ENCODE measurements at regions not wholly inside any gene's neighbourhood (a gene's known extent, or its start where the extent isn't known, plus 50 kb on each side); places are given as distances from the start of the nearest gene placed in this dataset.

DNA sequence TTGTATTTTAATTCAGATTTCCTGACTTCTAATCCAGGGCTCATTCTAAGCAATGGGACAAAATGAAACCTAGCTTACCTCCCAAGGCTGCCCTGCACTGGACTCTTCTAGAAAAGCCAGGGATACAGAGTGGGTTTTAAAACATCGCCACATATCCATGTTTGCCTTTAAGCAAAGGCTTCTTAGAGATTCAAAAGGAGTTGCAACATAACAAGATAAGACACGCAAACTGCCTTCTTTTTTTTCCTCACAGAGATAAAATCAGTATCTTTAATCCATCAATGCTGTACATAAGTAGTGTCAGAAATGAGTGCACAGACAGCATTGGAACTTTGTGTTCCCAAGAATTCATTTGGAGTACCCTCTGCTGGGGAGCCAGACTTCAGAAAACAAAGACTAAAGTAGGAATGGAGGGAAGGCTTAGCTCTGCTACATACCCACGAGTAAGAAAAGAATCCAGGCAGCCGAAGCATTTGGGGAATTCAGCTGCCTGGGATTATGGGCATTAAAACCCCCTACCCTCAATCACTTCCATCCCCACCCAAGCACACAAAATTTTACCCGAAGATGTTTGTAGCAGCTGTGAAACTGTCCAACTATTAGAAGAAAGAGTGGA, 427.8 kb downstream of the ARL4A start:
- H3K27me3 ChIP-seq (ENCODE audit: insufficient read depth, low read length, poor library complexity), result no peaks in the 10 kb centered on the region
- no peaks in the 10 kb centered on the region for H3K4me1 ChIP-seq (ENCODE audit: insufficient read depth, low read length)
- H3K4me2 ChIP-seq (ENCODE audit: insufficient read depth, low read length), result no peak overlapping the region
- no peaks in the 10 kb centered on the region for H3K9me3 ChIP-seq (ENCODE audit: insufficient read depth, low read length, severe bottlenecking)
- no peak overlapping the region for H3K27ac ChIP-seq (ENCODE audit: low read length)
- H2AFZ ChIP-seq (ENCODE audit: low read depth, low read length), result no peak overlapping the region
- TF ChIP-seq, protein P1, sequence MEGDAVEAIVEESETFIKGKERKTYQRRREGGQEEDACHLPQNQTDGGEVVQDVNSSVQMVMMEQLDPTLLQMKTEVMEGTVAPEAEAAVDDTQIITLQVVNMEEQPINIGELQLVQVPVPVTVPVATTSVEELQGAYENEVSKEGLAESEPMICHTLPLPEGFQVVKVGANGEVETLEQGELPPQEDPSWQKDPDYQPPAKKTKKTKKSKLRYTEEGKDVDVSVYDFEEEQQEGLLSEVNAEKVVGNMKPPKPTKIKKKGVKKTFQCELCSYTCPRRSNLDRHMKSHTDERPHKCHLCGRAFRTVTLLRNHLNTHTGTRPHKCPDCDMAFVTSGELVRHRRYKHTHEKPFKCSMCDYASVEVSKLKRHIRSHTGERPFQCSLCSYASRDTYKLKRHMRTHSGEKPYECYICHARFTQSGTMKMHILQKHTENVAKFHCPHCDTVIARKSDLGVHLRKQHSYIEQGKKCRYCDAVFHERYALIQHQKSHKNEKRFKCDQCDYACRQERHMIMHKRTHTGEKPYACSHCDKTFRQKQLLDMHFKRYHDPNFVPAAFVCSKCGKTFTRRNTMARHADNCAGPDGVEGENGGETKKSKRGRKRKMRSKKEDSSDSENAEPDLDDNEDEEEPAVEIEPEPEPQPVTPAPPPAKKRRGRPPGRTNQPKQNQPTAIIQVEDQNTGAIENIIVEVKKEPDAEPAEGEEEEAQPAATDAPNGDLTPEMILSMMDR (IDR thresholded peaks at IDR 0.05; ENCODE audit: borderline replicate concordance, extremely low read depth, low read length, poor library complexity, severe bottlenecking), result no peak
- TF ChIP-seq EZH2 (IDR thresholded peaks at IDR 0.05; ENCODE audit: borderline replicate concordance, low read depth, low read length, severe bottlenecking), result no peak
- H3K9ac ChIP-seq (ENCODE audit: low read depth, low read length), result no peak overlapping the region
- H3K36me3 ChIP-seq (ENCODE audit: insufficient read depth, low read length), result no peaks in the 10 kb centered on the region
- no peaks in the 10 kb centered on the region for H3K79me2 ChIP-seq (ENCODE audit: insufficient read depth, low read length)
- ATAC-seq (ENCODE audit: insufficient read depth, low read depth) (no peak), DNase-seq (no peak)
- H3K4me3 ChIP-seq (ENCODE audit: low read depth in 1 of 2, low read length in 2 of 2), result no peak overlapping the region
- H4K20me1 ChIP-seq (ENCODE audit: insufficient read depth, low read length), result no peaks in the 10 kb centered on the region

DNA sequence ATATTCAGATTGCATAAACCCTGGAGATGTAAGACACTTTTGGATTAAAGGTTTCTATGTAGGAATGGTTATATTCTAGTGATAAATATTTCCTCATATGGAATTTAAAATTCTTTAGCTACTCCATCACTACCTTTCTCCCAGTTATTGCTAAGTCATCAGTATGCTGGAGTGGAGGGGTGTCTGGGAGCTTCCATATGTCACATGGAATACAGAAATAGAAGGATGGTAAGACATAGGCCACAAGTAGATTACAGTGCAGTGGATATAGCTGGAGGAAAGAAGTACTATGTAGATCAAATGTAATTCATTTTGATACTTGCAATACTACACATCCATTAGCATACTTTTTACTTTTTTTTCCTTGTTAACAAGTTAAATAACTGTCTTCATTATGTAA, 428.4 kb downstream of the ARL4A start:
- no peak overlapping the region for H2AFZ ChIP-seq (ENCODE audit: low read depth, low read length)
- H4K20me1 ChIP-seq (ENCODE audit: insufficient read depth, low read length), result no peaks in the 10 kb centered on the region
- no peak overlapping the region for H3K9ac ChIP-seq (ENCODE audit: low read depth, low read length)
- no peaks in the 10 kb centered on the region for H3K79me2 ChIP-seq (ENCODE audit: insufficient read depth, low read length)
- no peak overlapping the region for H3K27ac ChIP-seq (ENCODE audit: low read length)
- H3K27me3 ChIP-seq (ENCODE audit: insufficient read depth, low read length, poor library complexity), result no peaks in the 10 kb centered on the region
- no peak overlapping the region for H3K4me3 ChIP-seq (ENCODE audit: low read depth in 1 of 2, low read length in 2 of 2)
- no peaks in the 10 kb centered on the region for H3K4me1 ChIP-seq (ENCODE audit: insufficient read depth, low read length)
- no peaks in the 10 kb centered on the region for H3K9me3 ChIP-seq (ENCODE audit: insufficient read depth, low read length, severe bottlenecking)
- H3K4me2 ChIP-seq (ENCODE audit: insufficient read depth, low read length), result no peak overlapping the region
- H3K36me3 ChIP-seq (ENCODE audit: insufficient read depth, low read length), result no peaks in the 10 kb centered on the region
- DNase-seq (no peak), ATAC-seq (ENCODE audit: insufficient read depth, low read depth) (no peak)
- TF ChIP-seq, protein P1 (IDR thresholded peaks at IDR 0.05; ENCODE audit: borderline replicate concordance, extremely low read depth, low read length, poor library complexity, severe bottlenecking), result no peak
- no peak for TF ChIP-seq EZH2 (IDR thresholded peaks at IDR 0.05; ENCODE audit: borderline replicate concordance, low read depth, low read length, severe bottlenecking)

DNA sequence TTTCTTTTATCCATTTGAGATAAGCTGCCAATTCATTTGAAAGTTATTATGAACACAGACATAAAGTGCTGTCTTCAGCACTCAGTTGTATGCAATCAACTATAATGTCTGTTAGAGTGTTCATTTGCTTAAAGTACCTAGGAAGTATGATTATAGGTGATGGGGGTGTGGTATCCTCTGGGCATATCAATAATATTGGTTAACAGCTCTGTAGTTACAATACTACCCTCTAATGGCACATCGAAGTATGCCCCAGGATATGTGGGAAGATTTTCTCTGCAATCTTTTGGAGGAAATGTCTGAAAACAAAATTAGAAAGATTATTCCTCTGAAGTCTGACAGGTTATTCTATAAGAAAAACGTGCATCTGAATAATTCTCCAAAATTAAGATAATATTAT, 429.7 kb downstream of the ARL4A start:
- H3K36me3 ChIP-seq (ENCODE audit: insufficient read depth, low read length), result no peaks in the 10 kb centered on the region
- no peaks in the 10 kb centered on the region for H3K9me3 ChIP-seq (ENCODE audit: insufficient read depth, low read length, severe bottlenecking)
- TF ChIP-seq EZH2 (IDR thresholded peaks at IDR 0.05; ENCODE audit: borderline replicate concordance, low read depth, low read length, severe bottlenecking), result no peak
- TF ChIP-seq, protein P1 (IDR thresholded peaks at IDR 0.05; ENCODE audit: borderline replicate concordance, extremely low read depth, low read length, poor library complexity, severe bottlenecking), result no peak
- no peaks in the 10 kb centered on the region for H4K20me1 ChIP-seq (ENCODE audit: insufficient read depth, low read length)
- no peak overlapping the region for H3K9ac ChIP-seq (ENCODE audit: low read depth, low read length)
- H3K27me3 ChIP-seq (ENCODE audit: insufficient read depth, low read length, poor library complexity), result no peaks in the 10 kb centered on the region
- no peaks in the 10 kb centered on the region for H3K4me1 ChIP-seq (ENCODE audit: insufficient read depth, low read length)
- no peak overlapping the region for H3K4me2 ChIP-seq (ENCODE audit: insufficient read depth, low read length)
- H2AFZ ChIP-seq (ENCODE audit: low read depth, low read length), result no peak overlapping the region
- no peak for DNase-seq
- H3K4me3 ChIP-seq (ENCODE audit: low read depth in 1 of 2, low read length in 2 of 2), result no peak overlapping the region
- no peaks in the 10 kb centered on the region for H3K79me2 ChIP-seq (ENCODE audit: insufficient read depth, low read length)
- no peak overlapping the region for H3K27ac ChIP-seq (ENCODE audit: low read length)
- ATAC-seq (ENCODE audit: insufficient read depth, low read depth), result no peak

Measured in DND-41 (cell line).